ENCODE measurements at regions not wholly inside any gene's neighbourhood (a gene's known extent, or its start where the extent isn't known, plus 50 kb on each side); places are given as distances from the start of the nearest gene placed in this dataset.

- H3K36me3 ChIP-seq = no peaks in the 10 kb centered on the region
- no peaks in the 10 kb centered on the region for H3K4me1 ChIP-seq
- no peak for TF ChIP-seq POLR2AphosphoS5 (IDR thresholded peaks at IDR 0.05)
- TF ChIP-seq, protein P1, sequence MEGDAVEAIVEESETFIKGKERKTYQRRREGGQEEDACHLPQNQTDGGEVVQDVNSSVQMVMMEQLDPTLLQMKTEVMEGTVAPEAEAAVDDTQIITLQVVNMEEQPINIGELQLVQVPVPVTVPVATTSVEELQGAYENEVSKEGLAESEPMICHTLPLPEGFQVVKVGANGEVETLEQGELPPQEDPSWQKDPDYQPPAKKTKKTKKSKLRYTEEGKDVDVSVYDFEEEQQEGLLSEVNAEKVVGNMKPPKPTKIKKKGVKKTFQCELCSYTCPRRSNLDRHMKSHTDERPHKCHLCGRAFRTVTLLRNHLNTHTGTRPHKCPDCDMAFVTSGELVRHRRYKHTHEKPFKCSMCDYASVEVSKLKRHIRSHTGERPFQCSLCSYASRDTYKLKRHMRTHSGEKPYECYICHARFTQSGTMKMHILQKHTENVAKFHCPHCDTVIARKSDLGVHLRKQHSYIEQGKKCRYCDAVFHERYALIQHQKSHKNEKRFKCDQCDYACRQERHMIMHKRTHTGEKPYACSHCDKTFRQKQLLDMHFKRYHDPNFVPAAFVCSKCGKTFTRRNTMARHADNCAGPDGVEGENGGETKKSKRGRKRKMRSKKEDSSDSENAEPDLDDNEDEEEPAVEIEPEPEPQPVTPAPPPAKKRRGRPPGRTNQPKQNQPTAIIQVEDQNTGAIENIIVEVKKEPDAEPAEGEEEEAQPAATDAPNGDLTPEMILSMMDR (IDR thresholded peaks at IDR 0.05) = no peak
- TF ChIP-seq EP300 (IDR thresholded peaks at IDR 0.05) = no peak
- intact Hi-C loops (cut with DNase I) = no loop called here
- no peak for DNase-seq
- no peaks in the 10 kb centered on the region for H3K9me3 ChIP-seq
- no peak overlapping the region for H3K27ac ChIP-seq
- H3K4me3 ChIP-seq = no peak overlapping the region
- H3K27me3 ChIP-seq = no peaks in the 10 kb centered on the region
These were observed 205.6 kb upstream of the TAPT1 start for GRCh38 chr4:16431866-16432265.

- Histone ChIP-seq H3K27ac (no peak overlapping the region), H3K4me3 (no peak overlapping the region), H3K4me1 (no peaks in the 10 kb centered on the region), H3K9me3 (no peaks in the 10 kb centered on the region), H3K27me3 (no peaks in the 10 kb centered on the region), H3K36me3 (no peaks in the 10 kb centered on the region)
- TF ChIP-seq, protein P1 (IDR thresholded peaks at IDR 0.05) = no peak
- TF ChIP-seq EP300 (IDR thresholded peaks at IDR 0.05) = no peak
- no peak for TF ChIP-seq POLR2AphosphoS5 (IDR thresholded peaks at IDR 0.05)
- TF ChIP-seq POLR2A (IDR thresholded peaks at IDR 0.05) = no peak
- no peak for DNase-seq
- intact Hi-C loops (cut with DNase I) = no loop called here
These were observed 192.5 kb upstream of the TAPT1 start for GRCh38 chr4:16418814-16419213.

DNA sequence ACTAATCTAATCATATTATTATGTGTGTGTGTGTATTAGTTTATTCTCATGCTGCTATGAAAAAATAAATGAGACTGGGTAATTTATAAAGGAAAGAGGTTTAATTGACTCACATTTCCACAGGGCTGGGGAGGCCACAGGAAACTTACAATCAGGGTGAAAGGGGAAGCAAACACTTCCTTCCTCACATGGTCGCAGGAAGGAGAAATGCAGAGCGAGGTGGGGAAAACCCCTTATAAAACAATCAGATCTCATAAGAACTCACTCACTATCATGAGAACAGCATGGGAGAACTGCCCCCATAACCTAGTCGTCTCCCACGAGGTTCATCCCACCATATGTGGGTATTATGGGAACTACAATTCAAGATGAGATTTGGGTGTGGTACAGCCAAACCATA is 190.9 kb upstream of the TAPT1 start:
- no peaks in the 10 kb centered on the region for H3K9me3 ChIP-seq
- no peaks in the 10 kb centered on the region for H3K4me1 ChIP-seq
- DNase-seq = no peak
- H3K4me3 ChIP-seq = no peak overlapping the region
- no peaks in the 10 kb centered on the region for H3K36me3 ChIP-seq
- H3K27ac ChIP-seq = no peak overlapping the region
- intact Hi-C loops (cut with DNase I) = no loop called here
- H3K27me3 ChIP-seq = no peaks in the 10 kb centered on the region
- TF ChIP-seq POLR2A (IDR thresholded peaks at IDR 0.05) (no peak), EP300 (IDR thresholded peaks at IDR 0.05) (no peak), POLR2AphosphoS5 (IDR thresholded peaks at IDR 0.05) (no peak)
- TF ChIP-seq, protein P1 (IDR thresholded peaks at IDR 0.05) = no peak
- 31 to 52% methylated on average over 4 of the region's 4 CpGs for WGBS, 2 donors

GRCh38 chr4:16416601-16417000 is 190.3 kb upstream of the TAPT1 start:
- no peaks in the 10 kb centered on the region for H3K36me3 ChIP-seq
- H3K27me3 ChIP-seq = no peaks in the 10 kb centered on the region
- H3K4me1 ChIP-seq = no peaks in the 10 kb centered on the region
- no peak for TF ChIP-seq EP300 (IDR thresholded peaks at IDR 0.05)
- no peak for DNase-seq
- no peak overlapping the region for H3K27ac ChIP-seq
- no peaks in the 10 kb centered on the region for H3K9me3 ChIP-seq
- no peak overlapping the region for H3K4me3 ChIP-seq
- intact Hi-C loops (cut with DNase I) = no loop called here

- Histone ChIP-seq H3K9me3 (no peaks in the 10 kb centered on the region), H3K27ac (no peak overlapping the region), H3K4me1 (no peaks in the 10 kb centered on the region), H3K36me3 (no peaks in the 10 kb centered on the region), H3K4me3 (no peak overlapping the region), H3K27me3 (no peaks in the 10 kb centered on the region)
- TF ChIP-seq EP300 (IDR thresholded peaks at IDR 0.05) (no peak), POLR2AphosphoS5 (IDR thresholded peaks at IDR 0.05) (no peak), POLR2A (IDR thresholded peaks at IDR 0.05) (no peak)
- TF ChIP-seq, protein P1 (IDR thresholded peaks at IDR 0.05) = no peak
- intact Hi-C loops (cut with DNase I) = no loop called here
- no peak for DNase-seq
These were observed 189.5 kb upstream of the TAPT1 start for GRCh38 chr4:16415751-16416150.
